H9 (cell line): ENCODE measurements at regions not wholly inside any gene's neighbourhood (a gene's known extent, or its start where the extent isn't known, plus 50 kb on each side); places are given as distances from the start of the nearest gene placed in this dataset.

Experiments used
- DNase-seq: peaks from one replicate; pipeline ENCODE4 v3.0.0-alpha.2; 2017
- H2AFZ ChIP-seq: one replicate; pipeline ENCODE4 v1.6.1; 2013; ENCODE audit warnings: mild to moderate bottlenecking, low read length, control low read depth, moderate library complexity
- H2AK5ac ChIP-seq: 2 replicates; pipeline ENCODE4 v1.6.1; 2013; ENCODE audit warnings: low read length, control low read depth, mixed read lengths; ENCODE audit not compliant: insufficient read length
- H2BK120ac ChIP-seq: one replicate; pipeline ENCODE4 v1.6.1; 2013; ENCODE audit warnings: low read depth, mild to moderate bottlenecking, low read length, control low read depth, inconsistent platforms; ENCODE audit not compliant: poor library complexity, severe bottlenecking
- H2BK12ac ChIP-seq: 2 replicates; pipeline ENCODE4 v1.6.1; 2013; ENCODE audit warnings: low read length, control low read depth, mixed read lengths, low read depth; ENCODE audit not compliant: insufficient read length
- H2BK15ac ChIP-seq: 2 replicates; pipeline ENCODE4 v1.6.1; 2013; ENCODE audit warnings: low read depth, low read length, control low read depth
- H2BK20ac ChIP-seq: one replicate; pipeline ENCODE4 v1.6.1; 2013; ENCODE audit warnings: low read depth, mild to moderate bottlenecking, low read length, control low read depth, inconsistent platforms; ENCODE audit not compliant: poor library complexity, severe bottlenecking
- H2BK5ac ChIP-seq: 2 replicates; pipeline ENCODE4 v1.6.1; 2013; ENCODE audit warnings: low read length, control low read depth, mixed read lengths; ENCODE audit not compliant: insufficient read length
- H3K14ac ChIP-seq: 2 replicates; pipeline ENCODE4 v1.6.1; 2013; ENCODE audit warnings: low read length, control low read depth; ENCODE audit not compliant: insufficient read depth
- H3K18ac ChIP-seq: 2 replicates; pipeline ENCODE4 v1.6.1; 2013; ENCODE audit warnings: low read depth, mild to moderate bottlenecking, mixed read lengths, low read length, control low read depth; ENCODE audit not compliant: insufficient read length
- H3K23ac ChIP-seq: 2 replicates; pipeline ENCODE4 v1.6.1; 2013; ENCODE audit warnings: low read length, control low read depth, mixed read lengths, low read depth; ENCODE audit not compliant: insufficient read length
- H3K23me2 ChIP-seq: 2 replicates; pipeline ENCODE4 v1.6.1; 2013; ENCODE audit warnings: low read depth, mild to moderate bottlenecking, mixed read lengths, low read length, control low read depth; ENCODE audit not compliant: insufficient read length, poor library complexity, severe bottlenecking
- H3K27ac ChIP-seq: 2 replicates; pipeline ENCODE4 v1.5.1; 2013; ENCODE audit warnings: low read length, control low read depth, mixed read lengths, low read depth; ENCODE audit not compliant: insufficient read length
- H3K27me3 ChIP-seq: 2 replicates; pipeline ENCODE4 v1.6.1; 2013; ENCODE audit warnings: low read length, control low read depth, inconsistent platforms; ENCODE audit not compliant: insufficient read depth
- H3K4ac ChIP-seq: 2 replicates; pipeline ENCODE4 v1.6.1; 2013; ENCODE audit warnings: low read depth, mild to moderate bottlenecking, control low read depth, inconsistent platforms, low read length, moderate library complexity
- H3K4me1 ChIP-seq: 2 replicates; pipeline ENCODE4 v1.6.1; 2013; ENCODE audit warnings: low read length, control low read depth, inconsistent platforms; ENCODE audit not compliant: insufficient read depth
- H3K4me2 ChIP-seq: 2 replicates; pipeline ENCODE4 v1.6.1; 2013; ENCODE audit warnings: low read length, control low read depth, mixed read lengths; ENCODE audit not compliant: insufficient read length, insufficient read depth
- H3K56ac ChIP-seq: 2 replicates; pipeline ENCODE4 v1.6.1; 2013; ENCODE audit warnings: low read depth, mild to moderate bottlenecking, mixed read lengths, low read length, control low read depth; ENCODE audit not compliant: insufficient read length
- H3K79me1 ChIP-seq: 2 replicates; pipeline ENCODE4 v1.6.1; 2013; ENCODE audit warnings: low read depth, mild to moderate bottlenecking, moderate library complexity, low read length, control low read depth, inconsistent platforms; ENCODE audit not compliant: insufficient read depth, poor library complexity, severe bottlenecking
- H3K79me2 ChIP-seq: 2 replicates; pipeline ENCODE4 v1.6.1; 2013; ENCODE audit warnings: low read length, control low read depth, inconsistent platforms; ENCODE audit not compliant: insufficient read depth
- H3K9ac ChIP-seq: 2 replicates; pipeline ENCODE4 v1.6.1; 2013; ENCODE audit warnings: low read length, control low read depth, mixed read lengths; ENCODE audit not compliant: insufficient read length; ENCODE audit errors: extremely low read depth
- H3K9me3 ChIP-seq: one replicate; pipeline ENCODE4 v1.6.1; 2013; ENCODE audit warnings: low read depth, low read length, inconsistent platforms; ENCODE audit not compliant: control insufficient read depth
- H3T11ph ChIP-seq: one replicate; pipeline ENCODE4 v1.6.1; 2013; ENCODE audit warnings: mild to moderate bottlenecking, low read length, control low read depth, inconsistent platforms
- H4K20me1 ChIP-seq: one replicate; pipeline ENCODE4 v1.6.1; 2013; ENCODE audit not compliant: control insufficient read depth, insufficient read length, insufficient read depth
- H4K5ac ChIP-seq: 2 replicates; pipeline ENCODE4 v1.6.1; 2013; ENCODE audit warnings: low read depth, mild to moderate bottlenecking, mixed read lengths, low read length, control low read depth; ENCODE audit not compliant: insufficient read length
- H4K8ac ChIP-seq: replicated peaks from 2 replicates; pipeline ENCODE4 v1.6.1; 2013; ENCODE audit warnings: low read length, control low read depth, mixed read lengths, low read depth; ENCODE audit not compliant: insufficient read length
- H4K91ac ChIP-seq: 2 replicates; pipeline ENCODE4 v1.6.1; 2013; ENCODE audit warnings: low read depth, mild to moderate bottlenecking, moderate library complexity, mixed read lengths, low read length, control low read depth; ENCODE audit not compliant: insufficient read length
- H3K27ac Mint-ChIP-seq, 3 experiments: 2 replicates in 2 of 3; 3 replicates in 1 of 3; pipeline ENCODE4 v1.8.0; 2020 to 2021; ENCODE audit warnings: mixed read lengths in 3 of 3, mild to moderate bottlenecking in 1 of 3, moderate library complexity in 1 of 3
- H3K27me3 Mint-ChIP-seq: 2 replicates; pipeline ENCODE4 v1.8.0; 2021; ENCODE audit warnings: low read depth, mild to moderate bottlenecking, moderate library complexity, mixed read lengths
- H3K36me3 Mint-ChIP-seq, 3 experiments: 2 replicates in 2 of 3; 3 replicates in 1 of 3; pipeline ENCODE4 v1.8.0; 2020 to 2021; ENCODE audit warnings: low read depth in 3 of 3, mixed read lengths in 3 of 3; ENCODE audit not compliant: insufficient read depth in 1 of 3
- H3K4me1 Mint-ChIP-seq, 2 experiments: 2 replicates each; pipeline ENCODE4 v1.8.0; 2020; ENCODE audit warnings: mixed read lengths in 2 of 2
- H3K4me3 Mint-ChIP-seq, 2 experiments: 2 replicates in 1 of 2; 3 replicates in 1 of 2; pipeline ENCODE4 v1.8.0; 2020 to 2021; ENCODE audit warnings: mild to moderate bottlenecking in 2 of 2, mixed read lengths in 2 of 2, moderate library complexity in 1 of 2
- H3K9me3 Mint-ChIP-seq, 2 experiments: 2 replicates in 1 of 2; 3 replicates in 1 of 2; pipeline ENCODE4 v1.8.0; 2020; ENCODE audit warnings: mild to moderate bottlenecking in 2 of 2, mixed read lengths in 2 of 2, moderate library complexity in 1 of 2
- WGBS: extraction: QIAGEN DNeasy Blood & Tissue Kit; methylation state at CpG from one replicate; pipeline ENCODE4 v1.1.7; 2013; ENCODE audit warnings: missing lambda C conversion rate, low lambda C conversion rate, mixed read lengths; ENCODE audit not compliant: insufficient read length; ENCODE audit errors: extremely low coverage; 5-methylcytosine and 5-hydroxymethylcytosine counted together
- TF ChIP-seq, protein P1 (sequence below): fragments of 200-600 bp; sonication (generic); conservative IDR thresholded peaks from 3 replicates; pipeline ENCODE4 v1.8.0; 2021; ENCODE audit warnings: antibody characterized with exemption, mild to moderate bottlenecking

DNA sequence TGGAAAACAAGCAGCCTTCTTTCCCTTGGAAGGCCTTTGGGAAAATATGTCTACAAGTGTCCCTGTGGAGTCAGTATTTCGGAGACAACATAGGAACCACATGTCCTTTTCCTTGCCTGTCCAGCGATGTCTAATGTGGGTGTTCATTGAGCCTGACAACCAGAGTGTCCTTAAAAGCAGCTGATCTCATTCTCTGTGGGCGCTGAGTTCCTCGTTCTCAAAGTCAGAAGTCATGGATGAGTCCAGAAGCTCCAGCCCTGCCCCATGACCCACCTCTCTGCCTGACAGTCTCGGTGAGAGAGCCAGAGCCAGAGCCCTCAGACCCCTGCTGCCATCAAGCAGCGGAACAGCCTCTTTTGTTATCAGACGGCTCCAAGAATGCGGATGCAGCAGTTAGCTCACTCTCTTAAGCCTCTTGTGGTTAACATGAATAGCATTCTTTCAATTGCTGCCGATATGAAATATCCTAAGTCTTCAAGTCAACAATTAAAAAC lies 329.2 kb downstream of the TGFB2 start:
- no peaks in the 10 kb centered on the region for H3K27me3 ChIP-seq
- no peaks in the 10 kb centered on the region for H4K20me1 ChIP-seq
- H3K4me2 ChIP-seq, result no peak overlapping the region
- H2BK12ac ChIP-seq, result no peak overlapping the region
- H2AK5ac ChIP-seq, result no peak overlapping the region
- H3T11ph ChIP-seq, result no peak overlapping the region
- no peak overlapping the region for H3K23ac ChIP-seq
- H4K8ac ChIP-seq, result no peak overlapping the region
- H2BK20ac ChIP-seq, result no peak overlapping the region
- H2BK120ac ChIP-seq, result no peak overlapping the region
- Mint-ChIP-seq H3K4me3 (no peak overlapping the region), H3K4me1 (peaks cover 10 to 12% of the 10 kb centered on the region in 2 experiments), H3K36me3 (peaks cover 0 to 6% (median 0%) of the 10 kb centered on the region in 3 experiments; a peak in 2 of 7 replicates), H3K9me3 (peaks cover 0 to 6% of the 10 kb centered on the region in 2 experiments; a peak in 2 of 5 replicates), H3K27ac (peak overlapping the region in 2 of 3 experiments; percentile 56 to 86; a peak in 4 of 7 replicates), H3K27me3 (no peaks in the 10 kb centered on the region)
- H2BK15ac ChIP-seq, result no peak overlapping the region
- no peaks in the 10 kb centered on the region for H3K79me1 ChIP-seq
- H3K9ac ChIP-seq, result no peak overlapping the region
- H3K4me1 ChIP-seq, result peaks cover 3% of the 10 kb centered on the region; the same call in 1 of the 2 replicates
- H3K23me2 ChIP-seq, result no peaks in the 10 kb centered on the region
- no peak overlapping the region for H2BK5ac ChIP-seq
- peak; percentile 86 for DNase-seq
- WGBS, result no CpG with 5 or more reads among the region's 9 CpGs
- no peak overlapping the region for H3K27ac ChIP-seq
- H3K18ac ChIP-seq, result peak overlapping the region; percentile 56
- H3K9me3 ChIP-seq, result no peaks in the 10 kb centered on the region
- no peak overlapping the region for H4K91ac ChIP-seq
- H3K4ac ChIP-seq, result no peak overlapping the region
- H3K79me2 ChIP-seq, result no peaks in the 10 kb centered on the region
- TF ChIP-seq, protein P1, sequence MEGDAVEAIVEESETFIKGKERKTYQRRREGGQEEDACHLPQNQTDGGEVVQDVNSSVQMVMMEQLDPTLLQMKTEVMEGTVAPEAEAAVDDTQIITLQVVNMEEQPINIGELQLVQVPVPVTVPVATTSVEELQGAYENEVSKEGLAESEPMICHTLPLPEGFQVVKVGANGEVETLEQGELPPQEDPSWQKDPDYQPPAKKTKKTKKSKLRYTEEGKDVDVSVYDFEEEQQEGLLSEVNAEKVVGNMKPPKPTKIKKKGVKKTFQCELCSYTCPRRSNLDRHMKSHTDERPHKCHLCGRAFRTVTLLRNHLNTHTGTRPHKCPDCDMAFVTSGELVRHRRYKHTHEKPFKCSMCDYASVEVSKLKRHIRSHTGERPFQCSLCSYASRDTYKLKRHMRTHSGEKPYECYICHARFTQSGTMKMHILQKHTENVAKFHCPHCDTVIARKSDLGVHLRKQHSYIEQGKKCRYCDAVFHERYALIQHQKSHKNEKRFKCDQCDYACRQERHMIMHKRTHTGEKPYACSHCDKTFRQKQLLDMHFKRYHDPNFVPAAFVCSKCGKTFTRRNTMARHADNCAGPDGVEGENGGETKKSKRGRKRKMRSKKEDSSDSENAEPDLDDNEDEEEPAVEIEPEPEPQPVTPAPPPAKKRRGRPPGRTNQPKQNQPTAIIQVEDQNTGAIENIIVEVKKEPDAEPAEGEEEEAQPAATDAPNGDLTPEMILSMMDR, result peak; percentile 42
- H3K56ac ChIP-seq, result no peak overlapping the region
- H3K14ac ChIP-seq, result no peak overlapping the region
- no peak overlapping the region for H2AFZ ChIP-seq
- no peak overlapping the region for H4K5ac ChIP-seq
